Stimulated activated naive CD8-positive, alpha-beta T cell treated with anti-CD3 and anti-CD28 coated beads, Interleukin-15, Interleukin-2, amounts not matched to agents 100 ng/mL and 50 ng/mL, for 24 hours (primary cell): ENCODE measurements at regions not wholly inside any gene's neighbourhood (a gene's known extent, or its start where the extent isn't known, plus 50 kb on each side); places are given as distances from the start of the nearest gene placed in this dataset.

Experiments used
- H3K27ac Mint-ChIP-seq: one replicate; pipeline ENCODE4 v1.8.0; 2021; ENCODE audit warnings: mild to moderate bottlenecking, mixed read lengths
- H3K27me3 Mint-ChIP-seq: one replicate; pipeline ENCODE4 v1.8.0; 2021; ENCODE audit warnings: mixed read lengths
- H3K36me3 Mint-ChIP-seq: one replicate; pipeline ENCODE4 v1.8.0; 2021; ENCODE audit warnings: low read depth, mixed read lengths
- H3K4me1 Mint-ChIP-seq: one replicate; pipeline ENCODE4 v1.8.0; 2021; ENCODE audit warnings: low read depth, mixed read lengths
- H3K4me3 Mint-ChIP-seq: one replicate; pipeline ENCODE4 v1.8.0; 2021; ENCODE audit warnings: mild to moderate bottlenecking, mixed read lengths
- H3K9me3 Mint-ChIP-seq: one replicate; pipeline ENCODE4 v1.8.0; 2021; ENCODE audit warnings: mixed read lengths

DNA sequence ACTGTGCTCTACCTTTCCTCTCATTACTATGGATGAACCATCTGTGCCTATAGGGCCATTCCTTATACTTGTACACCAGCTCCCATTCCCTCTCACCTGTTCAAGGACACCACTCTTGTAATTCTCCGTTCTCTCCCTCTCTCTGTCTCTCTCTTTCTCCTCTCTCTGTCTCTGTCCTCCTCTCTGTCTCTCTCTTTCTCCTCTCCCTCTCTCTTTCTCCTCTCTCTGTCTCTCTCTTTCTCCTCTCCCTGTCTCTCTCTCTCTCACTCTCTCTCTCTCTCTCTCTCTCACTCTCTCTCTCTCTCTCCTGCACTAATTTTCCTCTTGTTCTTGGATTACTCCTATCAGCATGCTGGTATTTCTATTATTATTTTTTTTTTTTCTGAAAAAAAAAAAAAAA is 78.9 kb upstream of the RMDN2 start:
- no peak overlapping the region for H3K4me3 Mint-ChIP-seq
- H3K4me1 Mint-ChIP-seq: peaks cover 19% of the 10 kb centered on the region
- H3K9me3 Mint-ChIP-seq: peaks cover 4% of the 10 kb centered on the region
- H3K27me3 Mint-ChIP-seq: peaks cover 8% of the 10 kb centered on the region
- no peak overlapping the region for H3K27ac Mint-ChIP-seq
- H3K36me3 Mint-ChIP-seq: no peaks in the 10 kb centered on the region

- Mint-ChIP-seq H3K4me1 (peaks cover 35% of the 10 kb centered on the region), H3K9me3 (peaks cover 4% of the 10 kb centered on the region), H3K27ac (no peak overlapping the region), H3K4me3 (no peak overlapping the region), H3K36me3 (no peaks in the 10 kb centered on the region), H3K27me3 (peaks cover 1% of the 10 kb centered on the region)
Observed at GRCh38 chr2:37847792-37848191, 77.3 kb upstream of the RMDN2 start.

GRCh38 chr2:37848451-37848850 is 76.6 kb upstream of the RMDN2 start:
- Mint-ChIP-seq H3K4me3 (no peak overlapping the region), H3K27ac (no peak overlapping the region), H3K36me3 (no peaks in the 10 kb centered on the region), H3K4me1 (peaks cover 42% of the 10 kb centered on the region), H3K9me3 (peaks cover 4% of the 10 kb centered on the region), H3K27me3 (no peaks in the 10 kb centered on the region)

DNA sequence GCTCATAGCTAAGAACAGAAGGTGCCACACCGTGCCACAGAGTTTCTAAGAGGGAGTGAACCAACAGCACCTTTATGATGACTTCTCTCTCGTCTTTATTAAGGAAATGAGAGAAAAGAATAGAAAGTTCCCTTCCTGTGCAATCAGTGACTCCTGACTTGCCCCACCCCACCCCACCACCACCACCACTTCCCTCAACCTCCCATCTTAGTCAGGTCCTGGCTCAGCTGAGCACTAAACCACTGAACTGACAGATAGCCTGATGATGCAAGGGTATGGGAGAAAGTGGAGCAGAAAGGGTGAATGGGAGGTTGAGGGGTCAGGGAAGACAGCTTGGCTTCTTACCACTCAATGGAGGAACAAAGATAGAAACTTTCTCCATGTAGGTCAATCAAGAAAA is 75.2 kb upstream of the RMDN2 start:
- no peak overlapping the region for H3K27ac Mint-ChIP-seq

GRCh38 chr2:37851428-37851827 is 73.7 kb upstream of the RMDN2 start:
- Mint-ChIP-seq H3K36me3 (no peaks in the 10 kb centered on the region), H3K4me3 (peak overlapping the region; percentile 58), H3K4me1 (peaks cover 64% of the 10 kb centered on the region), H3K27ac (peak overlapping the region; percentile 91), H3K9me3 (peaks cover 4% of the 10 kb centered on the region), H3K27me3 (no peaks in the 10 kb centered on the region)

More for the DNA sequence above, 75.2 kb upstream of the RMDN2 start:
- H3K4me3 Mint-ChIP-seq: no peak overlapping the region
- no peaks in the 10 kb centered on the region for H3K36me3 Mint-ChIP-seq
- H3K27me3 Mint-ChIP-seq: no peaks in the 10 kb centered on the region
- peaks cover 4% of the 10 kb centered on the region for H3K9me3 Mint-ChIP-seq
- peaks cover 56% of the 10 kb centered on the region for H3K4me1 Mint-ChIP-seq

DNA sequence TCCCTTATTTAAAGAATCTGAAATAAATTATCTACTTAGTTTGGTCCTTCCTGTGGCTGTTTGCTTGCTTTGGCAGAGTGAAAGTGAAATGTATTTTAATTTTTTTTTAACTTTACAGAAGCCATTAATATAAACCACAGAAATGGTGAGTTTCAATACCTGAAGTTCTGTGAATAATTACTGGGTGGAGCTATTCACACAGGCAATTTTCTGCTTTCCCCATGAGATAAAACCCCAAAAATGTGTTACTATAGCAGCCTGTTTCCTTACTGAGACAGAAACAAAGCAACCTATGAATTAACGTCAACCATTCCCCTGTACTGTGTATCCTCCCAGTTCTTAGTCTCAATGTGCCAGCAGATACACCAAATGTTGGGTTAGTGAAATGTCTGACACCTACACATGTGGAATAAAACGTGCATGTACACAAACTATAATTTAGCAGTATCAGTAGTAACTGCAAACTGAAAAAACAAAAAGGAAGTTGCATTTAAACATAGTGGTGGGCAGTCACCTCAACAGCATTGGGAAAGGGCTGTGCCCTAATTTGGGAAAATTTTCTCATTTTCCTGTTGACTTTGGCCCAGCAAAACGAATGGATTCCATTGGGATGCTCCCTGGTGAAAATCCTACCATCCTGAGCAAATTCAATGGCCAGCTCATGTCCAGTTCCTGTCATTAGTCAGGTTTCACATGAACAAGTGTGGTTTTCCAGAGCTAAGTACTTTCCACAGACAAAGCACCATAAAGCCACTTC is 73.1 kb upstream of the RMDN2 start:
- Mint-ChIP-seq H3K4me1 (peaks cover 64% of the 10 kb centered on the region), H3K4me3 (peak overlapping the region; percentile 58)

GRCh38 chr2:37852585-37853014 is 72.5 kb upstream of the RMDN2 start:
- peaks cover 4% of the 10 kb centered on the region for H3K9me3 Mint-ChIP-seq
- H3K4me1 Mint-ChIP-seq: peaks cover 64% of the 10 kb centered on the region
- H3K27ac Mint-ChIP-seq: peak overlapping the region; percentile 91

More for the DNA sequence above, 73.1 kb upstream of the RMDN2 start:
- H3K27ac Mint-ChIP-seq: peak overlapping the region; percentile 91
- H3K9me3 Mint-ChIP-seq: peaks cover 4% of the 10 kb centered on the region
- H3K36me3 Mint-ChIP-seq: no peaks in the 10 kb centered on the region
- no peaks in the 10 kb centered on the region for H3K27me3 Mint-ChIP-seq

GRCh38 chr2:37854676-37855282 is 70.3 kb upstream of the RMDN2 start:
- no peak overlapping the region for H3K27ac Mint-ChIP-seq
- H3K4me3 Mint-ChIP-seq: no peak overlapping the region
- H3K36me3 Mint-ChIP-seq: no peaks in the 10 kb centered on the region
- no peaks in the 10 kb centered on the region for H3K27me3 Mint-ChIP-seq
- peaks cover 63% of the 10 kb centered on the region for H3K4me1 Mint-ChIP-seq
- peaks cover 4% of the 10 kb centered on the region for H3K9me3 Mint-ChIP-seq

More at GRCh38 chr2:37852585-37853014, 72.5 kb upstream of the RMDN2 start:
- H3K27me3 Mint-ChIP-seq: no peaks in the 10 kb centered on the region
- H3K36me3 Mint-ChIP-seq: no peaks in the 10 kb centered on the region
- no peak overlapping the region for H3K4me3 Mint-ChIP-seq

GRCh38 chr2:37855283-37856041 is 69.6 kb upstream of the RMDN2 start:
- H3K36me3 Mint-ChIP-seq: no peaks in the 10 kb centered on the region
- H3K27me3 Mint-ChIP-seq: no peaks in the 10 kb centered on the region
- no peak overlapping the region for H3K27ac Mint-ChIP-seq
- no peak overlapping the region for H3K4me3 Mint-ChIP-seq
- H3K9me3 Mint-ChIP-seq: peaks cover 1% of the 10 kb centered on the region
- H3K4me1 Mint-ChIP-seq: peaks cover 56% of the 10 kb centered on the region

- H3K9me3 Mint-ChIP-seq: no peaks in the 10 kb centered on the region
Observed at GRCh38 chr2:37856101-37856751, 68.9 kb upstream of the RMDN2 start.

GRCh38 chr2:37857575-37858399 is 67.3 kb upstream of the RMDN2 start:
- Mint-ChIP-seq H3K4me1 (peaks cover 34% of the 10 kb centered on the region), H3K36me3 (no peaks in the 10 kb centered on the region), H3K4me3 (no peak overlapping the region), H3K27ac (no peak overlapping the region), H3K27me3 (peaks cover 12% of the 10 kb centered on the region), H3K9me3 (no peaks in the 10 kb centered on the region)

More at GRCh38 chr2:37856101-37856751, 68.9 kb upstream of the RMDN2 start:
- Mint-ChIP-seq H3K27me3 (peaks cover under 1% of the 10 kb centered on the region), H3K36me3 (no peaks in the 10 kb centered on the region), H3K4me1 (peaks cover 50% of the 10 kb centered on the region), H3K4me3 (no peak overlapping the region), H3K27ac (no peak overlapping the region)

- Mint-ChIP-seq H3K9me3 (no peaks in the 10 kb centered on the region), H3K4me3 (no peak overlapping the region), H3K4me1 (peaks cover 31% of the 10 kb centered on the region), H3K36me3 (no peaks in the 10 kb centered on the region), H3K27ac (no peak overlapping the region), H3K27me3 (peaks cover 15% of the 10 kb centered on the region)
Observed at GRCh38 chr2:37858400-37858711, 66.7 kb upstream of the RMDN2 start.

DNA sequence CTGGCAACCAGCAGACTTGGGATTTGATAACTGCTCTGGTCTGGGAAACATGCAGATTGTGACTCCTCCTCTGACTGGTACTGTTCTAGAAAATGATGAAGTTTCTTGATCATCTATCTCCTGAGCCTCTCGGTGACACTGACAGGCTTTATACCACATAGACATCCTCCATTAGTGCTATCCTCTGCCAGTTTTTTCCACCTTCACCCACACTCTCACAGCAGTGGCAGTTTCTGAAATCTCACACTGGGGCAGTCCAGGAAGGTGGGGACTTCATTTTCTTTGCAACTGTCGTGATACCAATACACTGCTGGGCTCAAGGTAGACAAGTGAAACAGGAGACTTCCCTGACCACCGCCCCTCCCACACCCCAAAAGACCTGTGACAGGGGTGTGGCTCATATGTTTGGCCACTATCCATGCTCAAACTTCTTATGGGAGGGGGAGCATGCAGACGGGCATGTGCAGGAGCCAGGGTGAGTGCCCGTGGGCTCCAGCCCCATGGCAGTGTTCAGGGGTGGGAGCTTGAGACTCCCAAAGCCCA is 66.3 kb upstream of the RMDN2 start:
- Mint-ChIP-seq H3K27ac (no peak overlapping the region), H3K27me3 (peaks cover 20% of the 10 kb centered on the region), H3K4me1 (peaks cover 27% of the 10 kb centered on the region), H3K36me3 (no peaks in the 10 kb centered on the region), H3K9me3 (no peaks in the 10 kb centered on the region), H3K4me3 (no peak overlapping the region)

- Mint-ChIP-seq H3K27ac (no peak overlapping the region), H3K9me3 (no peaks in the 10 kb centered on the region), H3K36me3 (no peaks in the 10 kb centered on the region), H3K27me3 (peaks cover 26% of the 10 kb centered on the region), H3K4me1 (peaks cover 8% of the 10 kb centered on the region), H3K4me3 (no peak overlapping the region)
Observed at GRCh38 chr2:37862620-37863019, 62.5 kb upstream of the RMDN2 start.
